ENCODE measurements at regions not wholly inside any gene's neighbourhood (a gene's known extent, or its start where the extent isn't known, plus 50 kb on each side); places are given as distances from the start of the nearest gene placed in this dataset.

GRCh38 chr1:170864876-170865538, 70.3 kb upstream of the MROH9 start:
- DNase-seq: no peak

- no peak for DNase-seq
Measured at GRCh38 chr1:170866646-170867045, 68.7 kb upstream of the MROH9 start.

GRCh38 chr1:170871868-170872267, 63.5 kb upstream of the MROH9 start:
- DNase-seq: no peak

DNA sequence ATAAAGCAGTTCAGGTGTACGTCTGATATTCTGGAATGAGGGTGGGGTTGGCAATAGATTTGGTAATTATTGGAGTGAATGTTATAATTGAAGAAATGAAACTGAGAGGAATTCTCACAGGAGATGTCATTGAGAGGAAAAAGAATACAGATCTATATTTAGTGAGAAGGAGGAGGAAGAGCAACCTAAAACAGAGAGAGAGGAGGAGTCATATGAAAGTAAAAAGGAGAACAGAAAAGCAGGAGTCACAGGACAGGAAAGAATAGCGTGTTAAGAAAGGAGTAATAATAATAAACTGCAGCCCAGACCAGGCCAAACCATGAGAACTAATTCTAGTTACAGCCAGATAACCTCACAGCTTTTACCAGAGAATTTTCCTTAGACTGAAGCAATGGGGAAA, 62.7 kb upstream of the MROH9 start:
- DNase-seq: no peak

GRCh38 chr1:170874671-170875070, 60.7 kb upstream of the MROH9 start:
- no peak for DNase-seq

DNA sequence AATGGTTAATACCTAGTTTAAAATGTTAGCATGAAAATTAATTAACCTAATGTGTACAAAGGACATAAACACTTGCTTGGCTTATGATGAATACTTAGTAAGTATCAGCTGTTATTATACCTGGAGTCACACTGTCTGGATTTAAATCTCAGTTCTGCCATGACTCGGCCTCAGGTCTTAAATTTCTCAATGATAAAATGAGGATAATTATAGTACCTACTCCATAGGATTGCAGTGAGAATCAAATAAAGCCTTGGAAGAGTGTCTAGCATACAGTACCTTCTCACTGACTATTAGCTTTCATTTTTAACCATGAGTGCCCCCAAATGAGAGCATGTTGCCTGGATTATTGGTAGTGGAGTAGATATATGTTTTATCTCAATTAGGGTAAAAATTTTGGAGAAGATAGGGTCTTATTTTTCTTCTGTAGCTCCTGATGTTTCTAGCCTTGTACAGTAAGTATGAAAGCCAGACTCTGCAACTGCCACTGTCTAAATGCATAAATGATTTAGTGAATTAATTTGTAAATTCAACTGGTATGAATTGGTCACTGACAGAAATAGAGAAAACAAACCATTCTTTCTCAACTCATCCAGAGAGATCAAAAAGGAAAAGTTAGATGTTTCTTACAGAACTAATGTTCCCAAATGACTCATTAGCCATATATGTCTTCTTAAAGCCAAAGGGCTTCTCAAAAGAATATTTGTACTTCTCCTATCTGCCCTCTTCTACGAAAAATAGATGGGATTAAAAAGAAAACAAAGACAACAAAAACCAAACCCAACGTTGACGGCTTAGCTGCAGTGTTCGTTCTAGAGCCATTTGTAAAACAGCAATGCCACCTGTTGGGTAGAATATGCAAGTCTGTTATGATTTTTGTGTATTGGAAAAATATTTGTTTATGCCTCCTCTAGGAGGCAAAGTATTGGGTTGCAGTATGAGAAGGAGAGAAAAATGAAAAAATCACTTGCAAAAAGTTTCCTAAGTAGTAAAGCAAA, 53.8 kb upstream of the MROH9 start:
- peak; percentile 3 for DNase-seq

Data from activated CD4-positive, alpha-beta T cell treated with anti-CD3 and anti-CD28 coated beads, Interleukin-10, Interleukin-2, amounts not matched to agents 100 ng/mL and 50 ng/mL, durations not matched to agents 16 hours and 8 hours (primary cell).